H1 (cell line): ENCODE measurements at regions not wholly inside any gene's neighbourhood (a gene's known extent, or its start where the extent isn't known, plus 50 kb on each side); places are given as distances from the start of the nearest gene placed in this dataset.

Experiments used
- CTCF ChIA-PET: fragments of 300-600 bp; sonication (Branson Sonifier 250); formaldehyde crosslinking; loops from one replicate; lab custom pipeline; 2021; ENCODE audit not compliant: partially characterized antibody; lab: Charles Lee
- POLR2A ChIA-PET: fragments of 300-600 bp; sonication (Branson Sonifier 250); formaldehyde crosslinking; loops from one replicate; lab custom pipeline; 2021; ENCODE audit warnings: inconsistent platforms; ENCODE audit not compliant: partially characterized antibody; lab: Charles Lee
- DNase-seq, 2 experiments: peaks; one replicate each; pipeline versions ENCODE4 v3.0.0 to v3.0.0-alpha.2; 2010 to 2022; ENCODE audit warnings: low spot score in 2 of 2, low read depth in 1 of 2, mixed read lengths in 1 of 2
- FAIRE-seq: peaks from 2 replicates; lab custom pipeline; 2011; peaks lifted over from hg19 to GRCh38; lab: Jason Lieb, UNC
- H2AFZ ChIP-seq: 2 replicates; pipeline ENCODE4 v1.8.1; 2012; ENCODE audit warnings: low read length, inconsistent platforms
- H2AK5ac ChIP-seq: 2 replicates; pipeline ENCODE4 v1.6.1; 2013; ENCODE audit warnings: low read depth, low read length
- H2BK120ac ChIP-seq: replicated peaks from 2 replicates; pipeline ENCODE3; 2013; ENCODE audit warnings: low read depth, low read length, inconsistent platforms
- H2BK12ac ChIP-seq: 2 replicates; pipeline ENCODE4 v1.6.1; 2013; ENCODE audit warnings: low read depth, low read length
- H2BK15ac ChIP-seq: 2 replicates; pipeline ENCODE4 v1.6.1; 2013; ENCODE audit warnings: low read length
- H2BK20ac ChIP-seq: 2 replicates; pipeline ENCODE4 v1.6.1; 2013; ENCODE audit warnings: low read length
- H2BK5ac ChIP-seq: 2 replicates; pipeline ENCODE4 v1.6.1; 2013; ENCODE audit warnings: low read depth, low read length
- H3K14ac ChIP-seq: 2 replicates; pipeline ENCODE4 v1.6.1; 2013; ENCODE audit warnings: inconsistent platforms; ENCODE audit not compliant: insufficient read length
- H3K18ac ChIP-seq: 2 replicates; pipeline ENCODE4 v1.6.1; 2013; ENCODE audit warnings: low read length; ENCODE audit errors: extremely low read depth
- H3K23ac ChIP-seq: 2 replicates; pipeline ENCODE4 v1.6.1; 2013; ENCODE audit warnings: inconsistent platforms; ENCODE audit not compliant: insufficient read length
- H3K23me2 ChIP-seq: 2 replicates; pipeline ENCODE4 v1.6.1; 2013; ENCODE audit warnings: low read depth, low read length
- H3K27ac ChIP-seq: 2 replicates; pipeline ENCODE4 v1.6.1; 2011; ENCODE audit warnings: low read depth, low read length, inconsistent platforms
- H3K27me3 ChIP-seq, 4 experiments: replicated peaks in 1 of 4; 1 replicate in 1 of 4; 2 replicates in 3 of 4; pipeline versions ENCODE4 v1.6.1 to v1.8.1; 2011 to 2013; ENCODE audit warnings: low read length in 3 of 4, mild to moderate bottlenecking in 3 of 4, inconsistent platforms in 2 of 4, mixed read lengths in 2 of 4, moderate library complexity in 1 of 4; ENCODE audit not compliant: control insufficient read depth in 3 of 4, insufficient read depth in 3 of 4; ENCODE audit errors: extremely low read depth in 1 of 4
- H3K36me3 ChIP-seq, 4 experiments: 2 replicates each; pipeline versions ENCODE4 v1.6.1 to v1.8.1; 2011 to 2013; ENCODE audit warnings: mild to moderate bottlenecking in 4 of 4, low read length in 3 of 4, moderate library complexity in 2 of 4, control low read depth in 1 of 4, inconsistent platforms in 1 of 4; ENCODE audit not compliant: insufficient read depth in 4 of 4, control insufficient read depth in 2 of 4
- H3K4ac ChIP-seq: replicated peaks from 2 replicates; pipeline ENCODE3; 2013; ENCODE audit warnings: low read length, low read depth, mixed read lengths, inconsistent platforms; ENCODE audit not compliant: insufficient read length
- H3K4me1 ChIP-seq, 4 experiments: replicated peaks in 1 of 4; 1 replicate in 1 of 4; 2 replicates in 3 of 4; pipeline versions ENCODE4 v1.6.1 to v1.8.1; 2011 to 2013; ENCODE audit warnings: low read length in 3 of 4, inconsistent platforms in 2 of 4, mixed read lengths in 1 of 4; ENCODE audit not compliant: insufficient read depth in 4 of 4, control insufficient read depth in 3 of 4
- H3K4me2 ChIP-seq, 2 experiments: 2 replicates each; pipeline versions ENCODE4 v1.6.1 to v1.8.1; 2011 to 2013; ENCODE audit warnings: low read depth in 2 of 2, low read length in 2 of 2, control low read depth in 1 of 2, inconsistent platforms in 1 of 2, mild to moderate bottlenecking in 1 of 2; ENCODE audit not compliant: insufficient read depth in 1 of 2
- H3K4me3 ChIP-seq, 4 experiments: fragments of 200-600, 300-600 bp in 1 of 4; sonication (generic), shearing (Covaris generic), sonication (Bioruptor Twin) in 1 of 4; 2 replicates each; pipeline versions ENCODE4 v1.5.1 to v1.8.1; 2011 to 2016; ENCODE audit warnings: low read length in 4 of 4, low read depth in 3 of 4, control low read depth in 2 of 4, inconsistent platforms in 2 of 4, mild to moderate bottlenecking in 2 of 4, mixed read lengths in 1 of 4, moderate library complexity in 1 of 4; ENCODE audit not compliant: insufficient read depth in 2 of 4; ENCODE audit errors: extremely low read depth in 1 of 4
- H3K56ac ChIP-seq: replicated peaks from 2 replicates; pipeline ENCODE3; 2013; ENCODE audit warnings: low read depth, mild to moderate bottlenecking, mixed read lengths, low read length, inconsistent platforms; ENCODE audit not compliant: insufficient read length
- H3K79me1 ChIP-seq: 2 replicates; pipeline ENCODE4 v1.6.1; 2013; ENCODE audit warnings: low read depth, low read length, control low read depth
- H3K79me2 ChIP-seq, 2 experiments: 2 replicates each; pipeline versions ENCODE4 v1.6.1 to v1.8.1; 2012 to 2013; ENCODE audit warnings: low read length in 2 of 2, mild to moderate bottlenecking in 2 of 2, inconsistent platforms in 1 of 2; ENCODE audit not compliant: insufficient read depth in 2 of 2, control insufficient read depth in 1 of 2
- H3K9ac ChIP-seq, 4 experiments: replicated peaks in 1 of 4; 1 replicate in 1 of 4; 2 replicates in 3 of 4; pipeline versions ENCODE4 v1.6.1 to v1.8.1; 2011 to 2013; ENCODE audit warnings: low read depth in 3 of 4, low read length in 3 of 4, control low read depth in 2 of 4, mild to moderate bottlenecking in 2 of 4, moderate library complexity in 2 of 4, inconsistent platforms in 1 of 4; ENCODE audit errors: extremely low read depth in 1 of 4
- H3K9me3 ChIP-seq, 2 experiments: 2 replicates each; pipeline versions ENCODE4 v1.6.1 to v1.8.1; 2012 to 2013; ENCODE audit warnings: mild to moderate bottlenecking in 2 of 2, moderate library complexity in 2 of 2, control low read depth in 1 of 2, inconsistent platforms in 1 of 2, low read depth in 1 of 2, low read length in 1 of 2, mixed read lengths in 1 of 2; ENCODE audit not compliant: insufficient read depth in 2 of 2
- H4K20me1 ChIP-seq, 2 experiments: replicated peaks in 1 of 2; 2 replicates each; pipeline versions ENCODE3 to v1.8.1; 2011 to 2013; ENCODE audit warnings: inconsistent platforms in 2 of 2, low read length in 2 of 2, mild to moderate bottlenecking in 1 of 2; ENCODE audit not compliant: insufficient read depth in 2 of 2, control insufficient read depth in 1 of 2
- H4K5ac ChIP-seq: 2 replicates; pipeline ENCODE4 v1.6.1; 2013; ENCODE audit warnings: low read length, low read depth, mixed read lengths, inconsistent platforms; ENCODE audit not compliant: insufficient read length
- H4K8ac ChIP-seq: 2 replicates; pipeline ENCODE4 v1.8.0; 2013; ENCODE audit warnings: mild to moderate bottlenecking, moderate library complexity, low read length, inconsistent platforms; ENCODE audit not compliant: insufficient read depth; ENCODE audit errors: extremely low read depth
- H4K91ac ChIP-seq: replicated peaks from 2 replicates; pipeline ENCODE3; 2013; ENCODE audit warnings: low read length, mixed read lengths, inconsistent platforms; ENCODE audit not compliant: insufficient read length
- ASH2L ChIP-seq: fragments of 200-600, 300-600 bp; sonication (generic); IDR thresholded peaks from one replicate; pipeline ENCODE4 v1.7.1; 2017; ENCODE audit warnings: low read length
- FOSL1 ChIP-seq: IDR thresholded peaks from 2 replicates; pipeline ENCODE4 v1.6.1; 2011; ENCODE audit warnings: mild to moderate bottlenecking, low read depth, low read length, moderate library complexity; ENCODE audit not compliant: insufficient read depth
- KDM5A ChIP-seq: fragments of 200-600 bp; IDR thresholded peaks from 2 replicates; pipeline ENCODE4 v1.7.1; 2012; ENCODE audit warnings: mild to moderate bottlenecking, low read length, inconsistent platforms, mixed read lengths
- POLR2A ChIP-seq, 2 experiments: IDR thresholded peaks; 1 replicate in 1 of 2; 2 replicates in 1 of 2; pipeline ENCODE4 v1.6.1; 2011; ENCODE audit warnings: low read depth in 2 of 2, low read length in 2 of 2, mild to moderate bottlenecking in 2 of 2; ENCODE audit errors: control extremely low read depth in 1 of 2
- SIX5 ChIP-seq: IDR thresholded peaks from 2 replicates; pipeline ENCODE4 v1.6.1; 2011; ENCODE audit warnings: mild to moderate bottlenecking, low read depth, low read length
- SP4 ChIP-seq: IDR thresholded peaks from 2 replicates; pipeline ENCODE4 v1.6.1; 2012; ENCODE audit warnings: low read length, inconsistent platforms
- WGBS, 2 experiments: shearing (Covaris generic) in 1 of 2; methylation state at CpG; one replicate each; pipeline versions ENCODE4 v1.1.6 to v1.1.7; 2013 to 2015; ENCODE audit warnings: low lambda C conversion rate in 2 of 2, mixed read lengths in 2 of 2, inconsistent platforms in 1 of 2, low coverage in 1 of 2, missing lambda C conversion rate in 1 of 2; ENCODE audit not compliant: insufficient replicate concordance in 2 of 2, insufficient coverage in 1 of 2, insufficient read length in 1 of 2; ENCODE audit errors: extremely low coverage in 1 of 2, missing lambda C conversion rate in 1 of 2; 5-methylcytosine and 5-hydroxymethylcytosine counted together
- TF ChIP-seq, protein P1 (sequence below): IDR thresholded peaks from 2 replicates; pipeline ENCODE4 v1.6.1; 2012; ENCODE audit warnings: inconsistent platforms
- TF ChIP-seq, protein P2 (sequence below), 3 experiments: IDR thresholded peaks; 1 replicate in 2 of 3; 2 replicates in 1 of 3; pipeline versions ENCODE4 v1.5.1 to v1.6.1; 2011; ENCODE audit warnings: low read length in 3 of 3, mild to moderate bottlenecking in 3 of 3, inconsistent platforms in 2 of 3, low read depth in 1 of 3, moderate library complexity in 1 of 3; ENCODE audit not compliant: insufficient read depth in 1 of 3; ENCODE audit errors: control extremely low read depth in 1 of 3

DNA sequence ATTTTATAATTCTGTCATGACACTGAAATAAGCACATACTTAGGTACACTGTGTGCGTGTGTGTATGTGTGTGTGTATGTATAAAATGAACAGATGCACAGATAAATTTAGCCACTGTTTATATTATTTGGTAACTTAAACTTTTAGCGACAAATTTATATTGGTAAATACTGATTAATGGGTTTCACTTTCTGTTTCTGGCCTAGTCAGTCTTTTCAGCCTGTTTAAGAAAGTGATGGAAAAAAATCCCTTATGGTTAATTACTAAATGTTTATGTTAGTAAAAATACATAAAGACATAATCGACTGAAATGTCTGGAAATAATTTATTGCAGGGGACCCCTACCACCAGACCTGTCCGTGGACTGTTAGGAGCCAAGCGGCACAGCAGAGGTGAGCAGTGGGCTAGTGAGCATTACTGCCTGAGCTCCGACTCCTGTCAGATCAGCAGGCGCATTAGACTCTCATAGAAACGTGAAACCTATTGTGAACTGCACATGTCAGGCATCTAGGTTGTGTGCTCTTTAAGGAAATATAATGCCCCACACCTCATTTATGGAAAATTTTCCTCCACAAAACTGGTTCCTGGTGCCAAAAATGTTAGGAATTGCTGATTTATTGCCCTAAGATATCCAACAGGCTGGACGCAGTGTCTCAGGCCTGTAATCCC is 717.4 kb downstream of the SI start:
- Histone ChIP-seq H4K91ac (no peak overlapping the region), H3K79me1 (no peaks in the 10 kb centered on the region), H3K27me3 (no peaks in the 10 kb centered on the region), H3K14ac (no peak overlapping the region), H2BK12ac (no peak overlapping the region), H3K4ac (no peak overlapping the region), H3K18ac (no peak overlapping the region), H4K5ac (no peak overlapping the region), H2BK20ac (no peak overlapping the region), H3K79me2 (no peaks in the 10 kb centered on the region), H3K9me3 (no peaks in the 10 kb centered on the region), H3K4me3 (no peak overlapping the region), H2BK120ac (no peak overlapping the region), H3K27ac (no peak overlapping the region), H3K9ac (no peak overlapping the region), H3K56ac (no peak overlapping the region), H3K4me1 (no peaks in the 10 kb centered on the region), H4K8ac (no peak overlapping the region), H3K4me2 (no peak overlapping the region), H2BK15ac (no peak overlapping the region), H3K23ac (no peak overlapping the region), H2BK5ac (no peak overlapping the region), H3K23me2 (no peaks in the 10 kb centered on the region), H2AK5ac (no peak overlapping the region), H4K20me1 (no peaks in the 10 kb centered on the region)
- CTCF ChIA-PET, result no interaction called here
- WGBS, 2 experiments, result 88% methylated on average over 9 of the region's 9 CpGs; no CpG with 5 or more reads in 1 of the 2 experiments
- no peak for FAIRE-seq
- TF ChIP-seq SIX5, result no peak
- no peak for TF ChIP-seq FOSL1
- no peak for TF ChIP-seq KDM5A
- TF ChIP-seq, protein P1, sequence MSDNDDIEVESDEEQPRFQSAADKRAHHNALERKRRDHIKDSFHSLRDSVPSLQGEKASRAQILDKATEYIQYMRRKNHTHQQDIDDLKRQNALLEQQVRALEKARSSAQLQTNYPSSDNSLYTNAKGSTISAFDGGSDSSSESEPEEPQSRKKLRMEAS, result no peak
- no peak for TF ChIP-seq ASH2L
- no peak for TF ChIP-seq POLR2A (IDR thresholded peaks at IDR 0.05; ENCODE audit: control extremely low read depth in 1 of 2, low read depth in 2 of 2, low read length in 2 of 2)
- TF ChIP-seq, protein P2, sequence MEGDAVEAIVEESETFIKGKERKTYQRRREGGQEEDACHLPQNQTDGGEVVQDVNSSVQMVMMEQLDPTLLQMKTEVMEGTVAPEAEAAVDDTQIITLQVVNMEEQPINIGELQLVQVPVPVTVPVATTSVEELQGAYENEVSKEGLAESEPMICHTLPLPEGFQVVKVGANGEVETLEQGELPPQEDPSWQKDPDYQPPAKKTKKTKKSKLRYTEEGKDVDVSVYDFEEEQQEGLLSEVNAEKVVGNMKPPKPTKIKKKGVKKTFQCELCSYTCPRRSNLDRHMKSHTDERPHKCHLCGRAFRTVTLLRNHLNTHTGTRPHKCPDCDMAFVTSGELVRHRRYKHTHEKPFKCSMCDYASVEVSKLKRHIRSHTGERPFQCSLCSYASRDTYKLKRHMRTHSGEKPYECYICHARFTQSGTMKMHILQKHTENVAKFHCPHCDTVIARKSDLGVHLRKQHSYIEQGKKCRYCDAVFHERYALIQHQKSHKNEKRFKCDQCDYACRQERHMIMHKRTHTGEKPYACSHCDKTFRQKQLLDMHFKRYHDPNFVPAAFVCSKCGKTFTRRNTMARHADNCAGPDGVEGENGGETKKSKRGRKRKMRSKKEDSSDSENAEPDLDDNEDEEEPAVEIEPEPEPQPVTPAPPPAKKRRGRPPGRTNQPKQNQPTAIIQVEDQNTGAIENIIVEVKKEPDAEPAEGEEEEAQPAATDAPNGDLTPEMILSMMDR (IDR thresholded peaks at IDR 0.05; ENCODE audit: control extremely low read depth in 1 of 3, insufficient read depth in 1 of 3, low read depth in 1 of 3, low read length in 3 of 3), result no peak
- no peak for TF ChIP-seq SP4
- TF ChIP-seq, all 59 proteins: peak for 0
- no peaks in the 10 kb centered on the region for H3K36me3 ChIP-seq
- POLR2A ChIA-PET, result no interaction called here
- DNase-seq, result no peak
- H2AFZ ChIP-seq, result no peak overlapping the region
